Endothelial cell (in vitro differentiated cells): ENCODE measurements at regions not wholly inside any gene's neighbourhood (a gene's known extent, or its start where the extent isn't known, plus 50 kb on each side); places are given as distances from the start of the nearest gene placed in this dataset.
"Not testable (repeated sequence)": the region's sequence is repeated elsewhere in the genome, so short reads cannot be mapped to it uniquely, and the experiment has no call there.

Source experiments
- DNase-seq: peaks from one replicate; pipeline ENCODE4 v3.0.0; 2021; ENCODE audit warnings: low spot score
- H3K27ac Mint-ChIP-seq: one replicate; pipeline ENCODE4 v1.8.0; 2021; ENCODE audit warnings: mixed read lengths, inconsistent platforms; ENCODE audit not compliant: unreplicated experiment
- H3K27me3 Mint-ChIP-seq: one replicate; pipeline ENCODE4 v1.8.0; 2021; ENCODE audit warnings: mild to moderate bottlenecking, moderate library complexity, mixed read lengths, inconsistent platforms; ENCODE audit not compliant: unreplicated experiment
- H3K36me3 Mint-ChIP-seq: one replicate; pipeline ENCODE4 v1.8.0; 2021; ENCODE audit warnings: mild to moderate bottlenecking, low read depth, mixed read lengths, inconsistent platforms; ENCODE audit not compliant: unreplicated experiment
- H3K4me1 Mint-ChIP-seq: one replicate; pipeline ENCODE4 v1.8.0; 2021; ENCODE audit warnings: mild to moderate bottlenecking, mixed read lengths, inconsistent platforms; ENCODE audit not compliant: unreplicated experiment
- H3K4me3 Mint-ChIP-seq: one replicate; pipeline ENCODE4 v1.8.0; 2021; ENCODE audit warnings: mild to moderate bottlenecking, mixed read lengths, inconsistent platforms; ENCODE audit not compliant: unreplicated experiment
- H3K9me3 Mint-ChIP-seq: one replicate; pipeline ENCODE4 v1.8.0; 2021; ENCODE audit warnings: mixed read lengths, inconsistent platforms; ENCODE audit not compliant: unreplicated experiment
- TF ChIP-seq, protein P1 (sequence below): fragments of 200-600 bp; sonication (generic); IDR thresholded peaks from one replicate; pipeline ENCODE4 v1.5.0; 2021; ENCODE audit warnings: antibody characterized with exemption; ENCODE audit not compliant: unreplicated experiment

GRCh38 chr6:14896475-14896874, 349.4 kb upstream of the JARID2 start:
- Mint-ChIP-seq H3K4me3 (no peak overlapping the region), H3K36me3 (no peaks in the 10 kb centered on the region), H3K27ac (no peak overlapping the region), H3K9me3 (no peaks in the 10 kb centered on the region), H3K27me3 (peaks cover 8% of the 10 kb centered on the region), H3K4me1 (peaks cover 2% of the 10 kb centered on the region)
- TF ChIP-seq, protein P1, sequence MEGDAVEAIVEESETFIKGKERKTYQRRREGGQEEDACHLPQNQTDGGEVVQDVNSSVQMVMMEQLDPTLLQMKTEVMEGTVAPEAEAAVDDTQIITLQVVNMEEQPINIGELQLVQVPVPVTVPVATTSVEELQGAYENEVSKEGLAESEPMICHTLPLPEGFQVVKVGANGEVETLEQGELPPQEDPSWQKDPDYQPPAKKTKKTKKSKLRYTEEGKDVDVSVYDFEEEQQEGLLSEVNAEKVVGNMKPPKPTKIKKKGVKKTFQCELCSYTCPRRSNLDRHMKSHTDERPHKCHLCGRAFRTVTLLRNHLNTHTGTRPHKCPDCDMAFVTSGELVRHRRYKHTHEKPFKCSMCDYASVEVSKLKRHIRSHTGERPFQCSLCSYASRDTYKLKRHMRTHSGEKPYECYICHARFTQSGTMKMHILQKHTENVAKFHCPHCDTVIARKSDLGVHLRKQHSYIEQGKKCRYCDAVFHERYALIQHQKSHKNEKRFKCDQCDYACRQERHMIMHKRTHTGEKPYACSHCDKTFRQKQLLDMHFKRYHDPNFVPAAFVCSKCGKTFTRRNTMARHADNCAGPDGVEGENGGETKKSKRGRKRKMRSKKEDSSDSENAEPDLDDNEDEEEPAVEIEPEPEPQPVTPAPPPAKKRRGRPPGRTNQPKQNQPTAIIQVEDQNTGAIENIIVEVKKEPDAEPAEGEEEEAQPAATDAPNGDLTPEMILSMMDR: no peak
- no peak for DNase-seq

GRCh38 chr6:14897831-14898230, 348.0 kb upstream of the JARID2 start:
- H3K27ac Mint-ChIP-seq: no peak overlapping the region
- no peaks in the 10 kb centered on the region for H3K9me3 Mint-ChIP-seq
- H3K36me3 Mint-ChIP-seq: no peaks in the 10 kb centered on the region
- TF ChIP-seq, protein P1: no peak
- H3K4me3 Mint-ChIP-seq: no peak overlapping the region
- H3K27me3 Mint-ChIP-seq: peaks cover 6% of the 10 kb centered on the region
- DNase-seq: no peak
- H3K4me1 Mint-ChIP-seq: peaks cover 2% of the 10 kb centered on the region

- not testable (repeated sequence) for H3K4me1 Mint-ChIP-seq, DNase-seq, H3K4me3 Mint-ChIP-seq, H3K36me3 Mint-ChIP-seq, H3K27ac Mint-ChIP-seq, H3K9me3 Mint-ChIP-seq, H3K27me3 Mint-ChIP-seq
These were observed 346.4 kb upstream of the JARID2 start for GRCh38 chr6:14899441-14899840.

DNA sequence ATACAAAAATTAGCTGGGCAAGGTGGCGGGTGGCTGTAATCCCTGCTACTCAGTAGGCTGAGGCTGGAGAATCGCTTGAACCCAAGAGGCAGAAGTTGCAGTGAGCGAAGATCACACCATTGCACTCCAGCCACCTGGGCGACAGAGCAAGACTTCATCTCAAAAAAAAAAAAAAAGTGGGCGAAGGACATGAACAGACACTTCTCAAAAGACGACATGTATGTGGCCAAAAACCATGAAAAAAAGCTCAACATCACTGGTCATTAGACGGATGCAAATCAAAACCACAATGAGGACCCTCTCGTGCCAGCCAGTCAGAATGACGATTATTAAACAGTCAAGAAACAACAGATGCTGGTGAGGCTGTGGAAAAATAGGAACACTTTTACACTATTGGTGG, 344.9 kb upstream of the JARID2 start:
- TF ChIP-seq, protein P1: no peak
- no peak overlapping the region for H3K4me3 Mint-ChIP-seq
- H3K9me3 Mint-ChIP-seq: no peaks in the 10 kb centered on the region
- no peaks in the 10 kb centered on the region for H3K36me3 Mint-ChIP-seq
- DNase-seq: no peak
- H3K4me1 Mint-ChIP-seq: no peaks in the 10 kb centered on the region
- H3K27ac Mint-ChIP-seq: no peak overlapping the region
- H3K27me3 Mint-ChIP-seq: no peaks in the 10 kb centered on the region

- no peak overlapping the region for H3K27ac Mint-ChIP-seq
- TF ChIP-seq, protein P1: no peak
- H3K9me3 Mint-ChIP-seq: no peaks in the 10 kb centered on the region
- no peaks in the 10 kb centered on the region for H3K4me1 Mint-ChIP-seq
- H3K4me3 Mint-ChIP-seq: no peak overlapping the region
- no peak for DNase-seq
- no peaks in the 10 kb centered on the region for H3K27me3 Mint-ChIP-seq
- H3K36me3 Mint-ChIP-seq: no peaks in the 10 kb centered on the region
These were observed 342.5 kb upstream of the JARID2 start for GRCh38 chr6:14903176-14904038.
